B cell (primary cell): ENCODE measurements at regions not wholly inside any gene's neighbourhood (a gene's known extent, or its start where the extent isn't known, plus 50 kb on each side); places are given as distances from the start of the nearest gene placed in this dataset.

Experiments used
- CTCF ChIP-seq: fragments of 200-600 bp; IDR thresholded peaks from one replicate; pipeline ENCODE4 v1.8.0; 2022; ENCODE audit warnings: antibody characterized with exemption, mild to moderate bottlenecking
- EZH2 ChIP-seq: IDR thresholded peaks from 2 replicates; pipeline ENCODE4 v1.6.1; 2012; ENCODE audit warnings: borderline replicate concordance, low read depth, mild to moderate bottlenecking, moderate library complexity, low read length; ENCODE audit not compliant: insufficient read depth, poor library complexity, severe bottlenecking

DNA sequence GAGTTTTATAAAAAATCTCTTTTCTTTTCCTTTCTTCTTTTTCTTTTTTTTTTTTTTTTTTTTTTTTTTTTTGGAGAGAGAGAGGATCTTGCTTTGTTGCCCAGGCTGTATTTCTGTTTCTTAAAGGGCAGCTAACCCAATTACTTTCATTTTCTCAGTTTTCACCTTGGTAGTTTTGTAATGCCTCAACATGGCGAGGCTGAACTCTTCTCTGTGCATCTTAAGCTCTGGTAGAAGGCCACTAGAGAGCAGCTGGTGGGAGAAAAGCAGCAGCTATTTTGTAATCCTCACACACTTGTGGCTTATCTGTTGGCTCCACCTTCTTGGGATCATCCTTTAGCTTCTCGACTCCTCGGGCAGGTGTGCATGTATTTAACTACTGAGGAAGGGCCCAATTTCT is 152.2 kb upstream of the MEIS2 start:
- TF ChIP-seq EZH2 (no peak), CTCF (no peak)
